A673 (cell line): ENCODE measurements at regions not wholly inside any gene's neighbourhood (a gene's known extent, or its start where the extent isn't known, plus 50 kb on each side); places are given as distances from the start of the nearest gene placed in this dataset.

ENCODE experiments used
- BruUV-seq: library from RNA; stranded (reverse); fragments of 400-500 nt; replicated peaks from 2 replicates; lab custom pipeline; 2021; lab: Mats Ljungman, UMichigan
- CTCF ChIA-PET: fragments of 300-600 bp; sonication (Branson Sonifier 250); formaldehyde crosslinking; loops from one replicate; lab custom pipeline; 2022; ENCODE audit warnings: antibody characterized with exemption; lab: Charles Lee
- POLR2A ChIA-PET: fragments of 300-600 bp; sonication (Branson Sonifier 250); formaldehyde crosslinking; loops from one replicate; lab custom pipeline; 2022; ENCODE audit warnings: antibody characterized with exemption; ENCODE audit not compliant: low non-redundant PET; lab: Charles Lee
- DNase-seq: peaks from one replicate; pipeline ENCODE4 v3.0.0-alpha.2; 2015; ENCODE audit warnings: low spot score
- H3K27ac ChIP-seq: fragments of 200-600 bp; sonication (generic); 2 replicates; pipeline ENCODE4 v1.5.1; 2016; ENCODE audit warnings: mixed run types, low read depth, mild to moderate bottlenecking, mixed read lengths, antibody characterized with exemption, low read length; ENCODE audit not compliant: poor library complexity, severe bottlenecking
- H3K27me3 ChIP-seq: fragments of 200-600 bp; sonication (generic); replicated peaks from 2 replicates; pipeline ENCODE4 v1.6.1; 2017; ENCODE audit warnings: mixed run types, low read depth, mild to moderate bottlenecking, mixed read lengths, antibody characterized with exemption, low read length; ENCODE audit not compliant: insufficient read depth, poor library complexity
- H3K36me3 ChIP-seq: fragments of 200-600 bp; sonication (generic); 2 replicates; pipeline ENCODE4 v1.6.1; 2016; ENCODE audit warnings: mixed run types, mild to moderate bottlenecking, mixed read lengths, antibody characterized with exemption, low read length; ENCODE audit not compliant: insufficient read depth, poor library complexity, severe bottlenecking
- H3K4me1 ChIP-seq: fragments of 200-600 bp; sonication (generic); 2 replicates; pipeline ENCODE4 v1.6.1; 2017; ENCODE audit warnings: mixed run types, mild to moderate bottlenecking, mixed read lengths, antibody characterized with exemption, low read length; ENCODE audit not compliant: insufficient read depth, poor library complexity, severe bottlenecking
- H3K4me3 ChIP-seq: fragments of 200-600 bp; sonication (generic); 2 replicates; pipeline ENCODE4 v1.5.1; 2016; ENCODE audit warnings: low read depth, mixed run types, mild to moderate bottlenecking, mixed read lengths, low read length; ENCODE audit not compliant: poor library complexity, severe bottlenecking
- H3K9me3 ChIP-seq: fragments of 200-600 bp; sonication (generic); 2 replicates; pipeline ENCODE4 v1.6.1; 2016; ENCODE audit warnings: mixed run types, low read depth, mild to moderate bottlenecking, mixed read lengths, antibody characterized with exemption, low read length; ENCODE audit not compliant: poor library complexity, severe bottlenecking
- EZH2 ChIP-seq: fragments of 200-600 bp; sonication (generic); IDR thresholded peaks from 2 replicates; pipeline ENCODE4 v1.6.1; 2017; ENCODE audit warnings: borderline replicate concordance, low read depth, mild to moderate bottlenecking, mixed read lengths, antibody characterized with exemption, low read length; ENCODE audit not compliant: poor library complexity, severe bottlenecking
- intact Hi-C: fragments of 100-400 bp; cut with micrococcal nuclease; formaldehyde crosslinking; loops from one replicate; pipeline ENCODE4 v1.10.0; 2022; ENCODE audit not compliant: unreplicated experiment
- TF ChIP-seq, protein P1 (sequence below): fragments of 300-800, 200-600 bp; sonication (generic); conservative IDR thresholded peaks from 2 replicates; pipeline ENCODE4 v1.5.1; 2017; ENCODE audit warnings: low read depth, mild to moderate bottlenecking, antibody characterized with exemption, low read length, moderate library complexity, mixed read lengths

DNA sequence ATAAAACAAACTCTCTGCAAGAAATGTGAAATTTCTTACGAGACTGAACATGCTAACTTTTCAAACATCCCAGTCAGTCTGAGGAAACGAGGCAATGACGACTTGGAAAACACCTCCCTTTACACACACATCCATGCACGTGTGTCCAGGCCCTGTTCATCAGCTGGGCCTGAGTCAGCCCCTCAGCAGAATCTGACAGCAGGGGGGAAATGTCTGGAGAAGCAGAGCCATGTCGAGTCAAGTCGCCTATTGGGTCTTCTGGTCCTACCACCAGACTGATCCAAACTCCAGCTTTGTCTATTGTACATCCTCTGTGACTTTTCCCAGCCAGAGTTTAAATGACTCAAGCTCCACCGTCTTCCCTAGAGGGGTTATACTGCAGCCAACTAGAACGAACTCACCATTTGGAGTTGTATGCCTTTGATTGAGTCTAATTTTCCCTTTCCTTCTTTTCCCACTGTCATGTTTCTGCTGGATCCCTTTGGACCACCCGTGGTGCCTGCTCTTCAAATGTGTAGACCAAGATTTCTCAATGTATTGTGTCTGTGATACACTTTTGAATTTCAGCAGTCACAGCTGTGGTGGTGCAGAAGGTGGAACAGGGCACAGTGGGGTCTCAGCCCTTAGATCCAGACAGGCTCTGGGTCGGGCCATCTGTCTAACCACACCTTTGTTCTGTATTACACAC lies 254.0 kb downstream of the CDC5L start:
- ChIA-PET POLR2A (no interaction called here), CTCF (no interaction called here)
- Histone ChIP-seq H3K27ac (no peak overlapping the region), H3K27me3 (no peaks in the 10 kb centered on the region), H3K4me3 (no peak overlapping the region), H3K9me3 (no peaks in the 10 kb centered on the region), H3K36me3 (no peaks in the 10 kb centered on the region), H3K4me1 (no peaks in the 10 kb centered on the region)
- intact Hi-C loops: no loop called here
- DNase-seq: no peak
- BruUV-seq: no TSS peak
- TF ChIP-seq, protein P1, sequence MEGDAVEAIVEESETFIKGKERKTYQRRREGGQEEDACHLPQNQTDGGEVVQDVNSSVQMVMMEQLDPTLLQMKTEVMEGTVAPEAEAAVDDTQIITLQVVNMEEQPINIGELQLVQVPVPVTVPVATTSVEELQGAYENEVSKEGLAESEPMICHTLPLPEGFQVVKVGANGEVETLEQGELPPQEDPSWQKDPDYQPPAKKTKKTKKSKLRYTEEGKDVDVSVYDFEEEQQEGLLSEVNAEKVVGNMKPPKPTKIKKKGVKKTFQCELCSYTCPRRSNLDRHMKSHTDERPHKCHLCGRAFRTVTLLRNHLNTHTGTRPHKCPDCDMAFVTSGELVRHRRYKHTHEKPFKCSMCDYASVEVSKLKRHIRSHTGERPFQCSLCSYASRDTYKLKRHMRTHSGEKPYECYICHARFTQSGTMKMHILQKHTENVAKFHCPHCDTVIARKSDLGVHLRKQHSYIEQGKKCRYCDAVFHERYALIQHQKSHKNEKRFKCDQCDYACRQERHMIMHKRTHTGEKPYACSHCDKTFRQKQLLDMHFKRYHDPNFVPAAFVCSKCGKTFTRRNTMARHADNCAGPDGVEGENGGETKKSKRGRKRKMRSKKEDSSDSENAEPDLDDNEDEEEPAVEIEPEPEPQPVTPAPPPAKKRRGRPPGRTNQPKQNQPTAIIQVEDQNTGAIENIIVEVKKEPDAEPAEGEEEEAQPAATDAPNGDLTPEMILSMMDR: no peak
- TF ChIP-seq EZH2: no peak

DNA sequence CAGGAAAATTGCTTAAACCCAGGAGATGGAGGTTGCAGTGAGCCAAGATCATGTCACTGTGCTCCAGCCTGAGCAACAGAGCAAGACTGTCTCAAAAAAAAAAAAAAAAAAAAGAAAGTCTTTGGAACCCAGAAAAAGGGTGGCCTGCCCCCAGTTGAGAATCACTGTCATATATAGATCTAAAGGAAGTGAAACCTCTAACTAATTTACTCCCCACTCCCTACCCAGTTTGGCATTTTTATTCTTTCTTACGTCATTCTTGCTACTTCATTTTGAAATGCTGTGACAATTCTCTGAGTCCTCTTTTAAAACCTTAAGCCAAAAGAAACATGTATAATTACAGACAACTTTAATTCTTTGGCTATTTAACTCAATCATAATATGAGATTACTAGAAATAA lies 254.8 kb downstream of the CDC5L start:
- no peak overlapping the region for H3K27ac ChIP-seq
- POLR2A ChIA-PET: no interaction called here
- no peak overlapping the region for H3K4me3 ChIP-seq
- no peak for TF ChIP-seq EZH2
- TF ChIP-seq, protein P1: no peak
- no peak for DNase-seq
- no peaks in the 10 kb centered on the region for H3K9me3 ChIP-seq
- H3K27me3 ChIP-seq: no peaks in the 10 kb centered on the region
- no peaks in the 10 kb centered on the region for H3K36me3 ChIP-seq
- intact Hi-C loops: no loop called here
- no TSS peak for BruUV-seq
- H3K4me1 ChIP-seq: no peaks in the 10 kb centered on the region
- CTCF ChIA-PET: interaction anchor here (1.2 kb wide), 1 partner anchor 12 kb away, joined by 3 read pairs; no protein-coding TSS in a partner anchor

DNA sequence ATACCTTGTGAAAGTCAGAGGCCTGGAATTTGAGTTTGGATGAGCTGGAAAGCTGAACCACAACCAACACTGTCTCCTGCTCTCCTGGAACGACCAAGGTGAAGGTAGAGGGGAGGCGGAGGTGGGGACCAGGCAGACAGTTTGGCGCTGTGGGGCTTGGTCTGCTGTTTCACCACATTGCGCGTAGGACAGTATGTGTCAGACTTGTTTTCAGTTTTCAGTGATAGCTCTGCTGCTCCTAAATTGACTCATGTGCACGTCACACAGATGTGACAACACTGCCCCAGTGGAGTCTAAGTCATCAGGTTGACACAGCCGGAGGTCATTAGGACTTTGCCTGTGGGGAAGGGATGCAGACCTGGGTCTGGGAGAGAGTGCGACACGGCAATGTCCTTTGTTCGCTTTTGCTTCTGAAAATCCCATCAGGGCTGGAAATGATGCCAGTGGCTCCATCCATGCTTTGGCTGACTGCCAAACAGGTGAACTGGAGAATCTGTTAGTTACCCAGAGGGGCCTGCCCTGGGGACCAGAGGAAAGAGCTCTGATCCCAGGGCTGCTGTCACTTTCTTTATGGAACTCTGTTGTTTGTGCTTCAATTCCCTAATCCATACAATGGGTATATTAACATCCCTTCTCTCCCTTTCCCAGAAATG lies 255.5 kb downstream of the CDC5L start:
- no peak for DNase-seq
- H3K27ac ChIP-seq: no peak overlapping the region
- POLR2A ChIA-PET: no interaction called here

More for the DNA sequence above, 255.5 kb downstream of the CDC5L start:
- H3K27me3 ChIP-seq: no peaks in the 10 kb centered on the region
- no peak overlapping the region for H3K4me3 ChIP-seq
- intact Hi-C loops: no loop called here
- CTCF ChIA-PET: interaction anchor here (0.6 to 1.2 kb wide), 2 partner anchors 12 to 13 kb away, joined by 3 to 4 read pairs; no protein-coding TSS in a partner anchor
- H3K9me3 ChIP-seq: no peaks in the 10 kb centered on the region
- no TSS peak for BruUV-seq
- H3K4me1 ChIP-seq: no peaks in the 10 kb centered on the region
- H3K36me3 ChIP-seq: no peaks in the 10 kb centered on the region
- TF ChIP-seq EZH2: no peak
